ENCODE measurements at regions not wholly inside any gene's neighbourhood (a gene's known extent, or its start where the extent isn't known, plus 50 kb on each side); places are given as distances from the start of the nearest gene placed in this dataset.

DNA sequence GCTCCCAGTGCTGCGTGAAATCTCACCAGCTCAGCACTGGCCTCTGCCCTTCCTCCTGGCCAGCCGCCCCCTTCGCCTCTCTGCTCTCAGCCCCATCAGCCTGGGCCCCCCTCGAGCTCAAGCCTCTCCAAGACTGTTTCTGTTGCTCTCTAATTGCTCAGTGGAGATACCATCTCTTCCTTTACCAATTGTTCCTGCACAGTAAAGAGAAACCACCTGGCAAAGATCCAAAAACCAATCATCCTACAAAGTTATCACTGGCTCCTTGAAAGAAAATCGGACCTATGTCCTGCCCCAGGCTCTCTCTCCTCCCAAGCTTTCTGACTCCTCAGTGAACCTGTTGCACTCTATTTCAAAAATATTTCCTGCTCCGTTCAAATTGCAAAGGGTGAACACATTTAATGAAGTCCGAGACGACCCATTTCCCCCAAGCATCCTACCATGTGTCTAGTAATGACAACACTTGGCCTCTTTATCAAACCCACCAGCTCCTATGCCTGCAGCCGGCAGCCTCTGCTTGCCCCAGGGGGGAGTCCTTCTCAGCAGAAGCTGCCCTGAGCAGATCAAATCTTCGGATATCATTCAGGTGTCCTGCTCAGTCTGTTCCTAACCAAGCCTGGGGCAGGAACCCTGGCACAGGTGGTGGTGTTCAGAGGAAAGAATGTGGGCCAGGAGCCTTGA, 53.7 kb upstream of the FAM174B start:
- H3K4me1 ChIP-seq = peaks cover 3% of the 10 kb centered on the region in 2 donors
- TF ChIP-seq POLR2A (IDR thresholded peaks at IDR 0.05) (no peak), CTCF (IDR thresholded peaks at IDR 0.05 in 4 of 5, conservative IDR thresholded peaks at IDR 0.05 in 1 of 5) (no peak)
- no peaks in the 10 kb centered on the region for H3K27me3 ChIP-seq
- no peak for ATAC-seq
- intact Hi-C loops (cut with DNase I; ENCODE audit: low total_unique reads) (no loop called here), in situ Hi-C loops (cut with MboI; ENCODE audit: low sequenced_read_pairs in 4 of 4) (loop anchor here (25.0 kb wide), 4 partner anchors 322 to 1422 kb away; partner anchors contain the start of gene ST8SIA2 (in 2 of the 4))
- H3K4me3 ChIP-seq = no peak overlapping the region
- no peaks in the 10 kb centered on the region for H3K9me3 ChIP-seq
- DNase-seq = no peak
- no peak overlapping the region for H3K27ac ChIP-seq
- H3K36me3 ChIP-seq = no peaks in the 10 kb centered on the region

- Histone ChIP-seq H3K27ac (no peak overlapping the region), H3K4me1 (peaks cover 7% of the 10 kb centered on the region in 2 donors), H3K27me3 (no peaks in the 10 kb centered on the region), H3K9me3 (no peaks in the 10 kb centered on the region), H3K36me3 (no peaks in the 10 kb centered on the region), H3K4me3 (no peak overlapping the region)
- ATAC-seq (no peak), DNase-seq (no peak)
- in situ Hi-C loops (cut with MboI; ENCODE audit: low sequenced_read_pairs in 4 of 4) = loop anchor here (10.0 to 25.0 kb wide), 5 partner anchors 187 to 1424 kb away; partner anchors contain the start of gene ST8SIA2 (in 2 of the 4)
- intact Hi-C loops (cut with DNase I; ENCODE audit: low total_unique reads) = loop anchor here (10.0 kb wide), 1 partner anchor 617 kb away; no protein-coding TSS in a partner anchor
- no peak for TF ChIP-seq CTCF (IDR thresholded peaks at IDR 0.05 in 4 of 5, conservative IDR thresholded peaks at IDR 0.05 in 1 of 5)
- no peak for TF ChIP-seq POLR2A (IDR thresholded peaks at IDR 0.05)
Observed at GRCh38 chr15:92711457-92711831, 55.9 kb upstream of the FAM174B start.

GRCh38 chr15:92714077-92714476, 58.5 kb upstream of the FAM174B start:
- no peaks in the 10 kb centered on the region for H3K27me3 ChIP-seq
- ATAC-seq = peak; percentile 39 to 53
- H3K4me3 ChIP-seq = peak overlapping the region; percentile 63 to 89 (median 70)
- DNase-seq = no peak
- TF ChIP-seq POLR2A (IDR thresholded peaks at IDR 0.05) (no peak), CTCF (IDR thresholded peaks at IDR 0.05 in 4 of 5, conservative IDR thresholded peaks at IDR 0.05 in 1 of 5) (no peak)
- in situ Hi-C loops (cut with MboI; ENCODE audit: low sequenced_read_pairs in 4 of 4) (loop anchor here (10.0 to 25.0 kb wide), 5 partner anchors 189 to 1427 kb away; partner anchors contain the start of gene ST8SIA2 (in 2 of the 4)), intact Hi-C loops (cut with DNase I; ENCODE audit: low total_unique reads) (loop anchor here (1.0 to 10.0 kb wide), 2 partner anchors 193 to 619 kb away; no protein-coding TSS in a partner anchor)
- H3K36me3 ChIP-seq = no peaks in the 10 kb centered on the region
- H3K9me3 ChIP-seq = no peaks in the 10 kb centered on the region
- H3K4me1 ChIP-seq = peaks cover 7% of the 10 kb centered on the region in 2 donors
- H3K27ac ChIP-seq = peak overlapping the region; percentile 39 to 64 (median 54)

DNA sequence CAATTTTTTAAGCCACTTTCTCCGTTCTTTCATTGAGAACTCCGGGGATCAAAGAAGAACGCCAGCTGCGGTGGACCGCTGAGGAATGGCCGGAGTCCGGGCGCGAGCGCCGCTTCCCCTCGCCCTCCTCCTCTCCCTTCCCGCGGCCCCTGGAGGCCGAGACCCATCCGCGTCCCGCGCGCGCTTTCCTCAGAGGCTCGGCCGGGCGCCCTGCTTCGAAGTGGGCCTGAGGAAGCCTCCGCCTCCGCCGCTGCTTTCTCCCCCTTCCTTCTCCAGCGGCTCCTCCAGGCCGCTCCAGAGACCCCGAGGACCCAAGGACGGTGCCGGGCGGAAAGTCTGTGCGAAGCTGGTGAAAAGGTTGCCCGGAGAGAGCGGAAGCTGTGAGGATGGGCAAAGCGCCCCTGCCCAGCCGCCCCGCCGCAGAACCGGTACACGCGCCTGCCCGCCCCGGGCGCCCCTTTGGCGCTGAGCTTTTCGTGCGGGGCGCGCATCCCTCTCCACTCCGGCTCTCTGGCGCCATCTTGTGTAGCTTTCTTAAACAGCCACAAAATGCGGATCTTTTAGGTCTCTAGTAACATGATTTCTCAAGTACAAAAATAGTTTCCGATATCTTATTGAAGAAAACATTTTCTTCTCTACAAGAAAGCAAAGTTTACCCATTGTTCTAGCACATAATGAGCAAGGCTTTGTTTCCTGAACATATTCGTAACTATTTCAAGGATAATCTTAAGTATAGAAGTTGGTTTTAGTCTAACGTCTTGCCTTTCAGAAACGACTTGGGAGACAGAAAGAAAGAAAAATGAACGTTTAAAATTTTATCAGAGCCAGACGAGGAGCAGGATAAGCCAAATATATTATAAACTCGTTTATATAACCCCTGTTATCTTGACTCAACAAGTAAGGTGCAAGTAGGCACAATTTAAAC, 59.2 kb upstream of the FAM174B start:
- Histone ChIP-seq H3K4me1 (peaks cover 7% of the 10 kb centered on the region in 2 donors), H3K36me3 (no peaks in the 10 kb centered on the region), H3K9me3 (no peaks in the 10 kb centered on the region), H3K27ac (peak overlapping the region; percentile 39 to 64 (median 54)), H3K27me3 (no peaks in the 10 kb centered on the region), H3K4me3 (peak overlapping the region; percentile 63 to 89 (median 70))
- DNase-seq (peak; percentile 31 to 49), ATAC-seq (peak; percentile 89 to 91)
- intact Hi-C loops (cut with DNase I; ENCODE audit: low total_unique reads) (loop anchor here (1.0 to 10.0 kb wide), 2 partner anchors 193 to 620 kb away; no protein-coding TSS in a partner anchor), in situ Hi-C loops (cut with MboI; ENCODE audit: low sequenced_read_pairs in 4 of 4) (loop anchor here (5.0 to 25.0 kb wide), 6 partner anchors 190 to 1427 kb away; partner anchors contain the start of gene ST8SIA2 (in 2 of the 4))
- TF ChIP-seq CTCF (IDR thresholded peaks at IDR 0.05 in 4 of 5, conservative IDR thresholded peaks at IDR 0.05 in 1 of 5) (peak; percentile 76 to 95 (median 85)), POLR2A (IDR thresholded peaks at IDR 0.05) (no peak)

All from gastrocnemius medialis (tissue), 4 donors.